IMR-90 (cell line): ENCODE measurements at regions not wholly inside any gene's neighbourhood (a gene's known extent, or its start where the extent isn't known, plus 50 kb on each side); places are given as distances from the start of the nearest gene placed in this dataset.

ENCODE experiments used
- ATAC-seq: fragments of 200-7000 bp; cut with Tn5 transposase; 2 replicates; pipeline ENCODE4 v1.9.1; 2020; ENCODE audit warnings: low read depth, mild to moderate bottlenecking, moderate library complexity
- BruUV-seq: library from RNA; stranded (reverse); fragments of 400-500 nt; replicated peaks from 2 replicates; lab custom pipeline; 2021; lab: Mats Ljungman, UMichigan
- CTCF ChIA-PET: fragments of 300-600 bp; formaldehyde crosslinking; extraction: SDS; loops from one replicate; lab custom pipeline; 2021; ENCODE audit warnings: antibody characterized with exemption; lab: Yijun Ruan, JAX
- POLR2A ChIA-PET: fragments of 300-600 bp; sonication (Branson Sonifier 250); formaldehyde crosslinking; loops from one replicate; lab custom pipeline; 2022; ENCODE audit warnings: antibody characterized with exemption; ENCODE audit not compliant: unreplicated experiment; lab: Charles Lee
- DNase-seq: peaks from one replicate; pipeline ENCODE4 v3.0.0; 2013
- H2AFZ ChIP-seq: replicated peaks from 2 replicates; pipeline ENCODE3; 2013; ENCODE audit warnings: low read length, mild to moderate bottlenecking; ENCODE audit not compliant: poor library complexity
- H2AK5ac ChIP-seq: 2 replicates; pipeline ENCODE4 v1.6.1; 2013; ENCODE audit warnings: low read depth, low read length, inconsistent platforms
- H2AK9ac ChIP-seq: replicated peaks from 2 replicates; pipeline ENCODE3; 2013; ENCODE audit warnings: mild to moderate bottlenecking, low read depth, low read length, moderate library complexity; ENCODE audit not compliant: poor library complexity
- H2BK120ac ChIP-seq: 2 replicates; pipeline ENCODE4 v1.6.1; 2013; ENCODE audit warnings: low read depth, low read length, inconsistent platforms
- H2BK15ac ChIP-seq: 3 replicates; pipeline ENCODE4 v1.6.1; 2013; ENCODE audit warnings: low read depth, low read length, inconsistent platforms
- H2BK20ac ChIP-seq: 2 replicates; pipeline ENCODE4 v1.6.1; 2013; ENCODE audit warnings: low read depth, mild to moderate bottlenecking, inconsistent platforms, low read length, moderate library complexity
- H2BK5ac ChIP-seq: 2 replicates; pipeline ENCODE4 v1.6.1; 2013; ENCODE audit warnings: mild to moderate bottlenecking, low read depth, low read length, inconsistent platforms; ENCODE audit not compliant: poor library complexity, severe bottlenecking
- H3K14ac ChIP-seq: replicated peaks from 2 replicates; pipeline ENCODE4 v1.6.1; 2013; ENCODE audit warnings: low read depth, low read length, inconsistent platforms
- H3K18ac ChIP-seq: 2 replicates; pipeline ENCODE4 v1.6.1; 2013; ENCODE audit warnings: low read depth, low read length, control low read depth
- H3K23ac ChIP-seq: 2 replicates; pipeline ENCODE4 v1.6.1; 2013; ENCODE audit warnings: low read depth, low read length, inconsistent platforms
- H3K27ac ChIP-seq: 2 replicates; pipeline ENCODE4 v1.5.1; 2013; ENCODE audit warnings: mild to moderate bottlenecking, control low read depth, low read length; ENCODE audit not compliant: insufficient read depth
- H3K27me3 ChIP-seq: 2 replicates; pipeline ENCODE4 v1.6.1; 2013; ENCODE audit warnings: low read length; ENCODE audit not compliant: control insufficient read depth, insufficient read depth
- H3K36me3 ChIP-seq: 2 replicates; pipeline ENCODE4 v1.6.1; 2013; ENCODE audit warnings: low read length, mixed read lengths; ENCODE audit not compliant: control insufficient read depth, insufficient read depth
- H3K4ac ChIP-seq: 2 replicates; pipeline ENCODE4 v1.6.1; 2013; ENCODE audit warnings: low read depth, low read length, inconsistent platforms
- H3K4me1 ChIP-seq: 2 replicates; pipeline ENCODE4 v1.6.1; 2013; ENCODE audit warnings: low read length, mixed read lengths; ENCODE audit not compliant: control insufficient read depth, insufficient read depth
- H3K4me2 ChIP-seq: 2 replicates; pipeline ENCODE4 v1.6.1; 2013; ENCODE audit warnings: low read depth, mild to moderate bottlenecking, control low read depth, low read length, moderate library complexity
- H3K4me3 ChIP-seq: 2 replicates; pipeline ENCODE4 v1.5.1; 2013; ENCODE audit warnings: low read depth, mild to moderate bottlenecking, control low read depth, low read length, moderate library complexity; ENCODE audit not compliant: insufficient read depth
- H3K56ac ChIP-seq: 2 replicates; pipeline ENCODE4 v1.6.1; 2013; ENCODE audit warnings: low read length, inconsistent platforms; ENCODE audit not compliant: insufficient read depth; ENCODE audit errors: extremely low read depth
- H3K79me1 ChIP-seq, 2 experiments: 2 replicates each; pipeline ENCODE4 v1.6.1; 2013; ENCODE audit warnings: low read length in 2 of 2, inconsistent platforms in 1 of 2, low read depth in 1 of 2
- H3K9ac ChIP-seq: 2 replicates; pipeline ENCODE4 v1.6.1; 2013; ENCODE audit warnings: low read depth, low read length, control low read depth
- H3K9me1 ChIP-seq: 2 replicates; pipeline ENCODE4 v1.6.1; 2013; ENCODE audit warnings: low read length, inconsistent platforms; ENCODE audit not compliant: insufficient read depth
- H3K9me3 ChIP-seq: 2 replicates; pipeline ENCODE4 v1.6.1; 2013; ENCODE audit warnings: low read length; ENCODE audit not compliant: control insufficient read depth, insufficient read depth
- H4K20me1 ChIP-seq: 2 replicates; pipeline ENCODE4 v1.6.1; 2013; ENCODE audit warnings: low read length, inconsistent platforms; ENCODE audit not compliant: insufficient read depth
- H4K5ac ChIP-seq: 2 replicates; pipeline ENCODE4 v1.6.1; 2013; ENCODE audit warnings: mild to moderate bottlenecking, low read depth, low read length, control low read depth
- H4K8ac ChIP-seq, 2 experiments: 2 replicates each; pipeline ENCODE4 v1.6.1; 2013; ENCODE audit warnings: low read depth in 2 of 2, low read length in 2 of 2, control low read depth in 1 of 2, inconsistent platforms in 1 of 2
- H4K91ac ChIP-seq: 2 replicates; pipeline ENCODE4 v1.6.1; 2013; ENCODE audit warnings: low read depth, low read length, inconsistent platforms; ENCODE audit not compliant: insufficient read depth
- BHLHE40 ChIP-seq: fragments of 150-350 bp; IDR thresholded peaks from 2 replicates; pipeline ENCODE4 v1.6.1; 2016; ENCODE audit warnings: mild to moderate bottlenecking, low read depth, low read length
- CHD1 ChIP-seq: IDR thresholded peaks from 2 replicates; pipeline ENCODE4 v1.6.1; 2012; ENCODE audit warnings: low read depth, low read length, improper control_type of control experiment
- NFE2L2 ChIP-seq: fragments of 150-350 bp; IDR thresholded peaks from 2 replicates; pipeline ENCODE4 v1.6.1; 2016; ENCODE audit warnings: low read depth, mild to moderate bottlenecking, low read length
- POLR2A ChIP-seq: IDR thresholded peaks from 2 replicates; pipeline ENCODE4 v1.6.1; 2012; ENCODE audit warnings: mild to moderate bottlenecking, low read depth, low read length
- WGBS, 2 experiments: methylation state at CpG; one replicate each; pipeline versions ENCODE4 v1.1.5 to v1.1.7; 2013; ENCODE audit warnings: missing lambda C conversion rate in 2 of 2; ENCODE audit not compliant: insufficient read length in 1 of 2; ENCODE audit errors: extremely low coverage in 2 of 2; 5-methylcytosine and 5-hydroxymethylcytosine counted together
- dilution Hi-C: fragments of 300-500 bp; cut with HindIII; formaldehyde crosslinking; loops from one replicate; pipeline ENCODE4 v1.14.3; 2018; ENCODE audit warnings: low sequenced_read_pairs; ENCODE audit not compliant: unreplicated experiment
- in situ Hi-C: fragments of 300-500 bp; cut with MboI; formaldehyde crosslinking; loops from 3 replicates; pipeline ENCODE4 v1.14.3; 2019; ENCODE audit warnings: low sequenced_read_pairs, inconsistent platforms, mixed read lengths
- intact Hi-C: fragments of 100-400 bp; cut with micrococcal nuclease; formaldehyde crosslinking; loops from 2 replicates; pipeline ENCODE4 v1.10.0; 2022

GRCh38 chr22:27554841-27555456 is 246.6 kb downstream of the MN1 start:
- Histone ChIP-seq H2AFZ (no peak overlapping the region), H3K4ac (no peak overlapping the region), H2AK9ac (no peak overlapping the region), H2BK120ac (no peak overlapping the region), H3K9me3 (peaks cover 6% of the 10 kb centered on the region), H3K9me1 (no peaks in the 10 kb centered on the region), H3K79me1 (no peaks in the 10 kb centered on the region), H3K27ac (no peak overlapping the region), H3K4me1 (peaks cover 2% of the 10 kb centered on the region; the same call in 1 of the 2 replicates), H4K8ac (no peak overlapping the region), H3K14ac (no peak overlapping the region), H4K20me1 (no peaks in the 10 kb centered on the region), H3K9ac (no peak overlapping the region), H3K23ac (no peak overlapping the region), H4K5ac (no peak overlapping the region), H2BK20ac (no peak overlapping the region), H2BK15ac (no peak overlapping the region), H3K36me3 (no peaks in the 10 kb centered on the region), H2AK5ac (no peak overlapping the region), H3K18ac (no peak overlapping the region), H2BK5ac (no peak overlapping the region), H3K56ac (no peak overlapping the region), H3K4me3 (no peak overlapping the region), H4K91ac (no peak overlapping the region), H3K27me3 (peaks cover 21% of the 10 kb centered on the region), H3K4me2 (no peak overlapping the region)
- intact Hi-C loops (no loop called here), dilution Hi-C loops (no loop called here), in situ Hi-C loops (no loop called here)
- TF ChIP-seq CHD1 (no peak), POLR2A (no peak), NFE2L2 (no peak), BHLHE40 (no peak)
- BruUV-seq: no TSS peak
- CTCF ChIA-PET: no interaction called here
- WGBS, 2 experiments: 56% methylated on average over 2 of the region's 6 CpGs; no CpG with 5 or more reads in 1 of the 2 experiments
- POLR2A ChIA-PET: no interaction called here
- ATAC-seq (no peak), DNase-seq (no peak)
